ENCODE measurements at regions not wholly inside any gene's neighbourhood (a gene's known extent, or its start where the extent isn't known, plus 50 kb on each side); places are given as distances from the start of the nearest gene placed in this dataset.

DNA sequence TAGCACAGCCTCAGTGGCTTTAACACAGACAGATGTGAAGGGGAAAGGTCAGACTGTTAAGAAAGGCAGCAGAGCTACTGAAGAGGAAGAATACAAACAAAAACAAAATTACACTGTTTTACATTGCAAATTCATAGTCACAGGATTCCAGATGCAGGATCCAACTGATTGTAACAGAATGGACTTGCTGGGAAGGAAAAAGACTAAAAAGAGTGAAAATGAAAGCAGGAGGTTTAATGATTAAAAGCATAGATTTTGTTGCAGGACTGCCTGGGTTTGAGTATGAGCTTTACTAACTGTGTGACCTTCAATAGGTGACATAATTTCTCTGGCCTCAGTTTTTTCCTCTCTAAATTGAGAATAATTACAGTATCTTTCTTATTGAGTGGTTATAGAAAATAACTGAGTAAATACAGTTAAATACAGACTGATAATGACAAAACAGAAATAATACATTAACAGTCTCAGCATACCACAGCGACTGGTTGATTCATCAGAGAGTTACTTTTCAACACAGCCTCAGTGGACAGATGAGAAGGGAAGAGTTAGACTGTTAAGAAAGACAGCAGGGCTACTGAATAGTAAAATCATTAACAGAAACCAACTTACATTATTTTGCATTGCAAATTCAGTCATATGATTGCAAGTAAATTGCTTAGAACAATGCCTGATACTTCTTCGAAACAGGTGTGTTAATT, 704.2 kb upstream of the TENM4 start:
- DNase-seq (no peak), ATAC-seq (replicated peaks) (no peak)
- H3K4me1 Mint-ChIP-seq = no peaks in the 10 kb centered on the region
- no peaks in the 10 kb centered on the region for H3K36me3 Mint-ChIP-seq
- H3K9me3 Mint-ChIP-seq = no peaks in the 10 kb centered on the region
- H3K27ac Mint-ChIP-seq = no peak overlapping the region
- no peak overlapping the region for H3K4me3 Mint-ChIP-seq
- H3K27me3 Mint-ChIP-seq = no peaks in the 10 kb centered on the region

DNA sequence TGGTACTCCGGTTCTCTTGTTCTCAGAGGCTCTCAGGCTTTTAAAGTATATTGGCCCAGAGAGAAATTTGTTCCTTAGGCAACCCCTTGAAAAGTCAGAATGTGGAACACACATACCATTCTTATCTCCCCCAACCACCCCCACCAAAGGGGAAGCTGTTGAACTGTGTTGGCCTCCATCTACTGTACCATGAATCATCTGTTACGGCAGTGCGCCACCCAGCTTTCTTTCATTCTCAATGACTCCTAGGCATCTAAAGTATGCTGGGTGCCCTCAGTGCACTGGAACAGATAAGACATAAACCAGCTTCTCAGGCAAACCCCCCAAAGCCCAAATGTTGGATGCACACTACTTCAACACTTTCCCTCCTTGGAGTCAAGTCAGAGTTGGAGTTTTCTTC, 696.2 kb upstream of the TENM4 start:
- Mint-ChIP-seq H3K27ac (no peak overlapping the region), H3K27me3 (no peaks in the 10 kb centered on the region), H3K4me1 (no peaks in the 10 kb centered on the region), H3K36me3 (no peaks in the 10 kb centered on the region), H3K4me3 (no peak overlapping the region), H3K9me3 (peaks cover 3 to 8% of the 10 kb centered on the region in 2 donors)
- no peak for ATAC-seq (replicated peaks)
- no peak for DNase-seq

DNA sequence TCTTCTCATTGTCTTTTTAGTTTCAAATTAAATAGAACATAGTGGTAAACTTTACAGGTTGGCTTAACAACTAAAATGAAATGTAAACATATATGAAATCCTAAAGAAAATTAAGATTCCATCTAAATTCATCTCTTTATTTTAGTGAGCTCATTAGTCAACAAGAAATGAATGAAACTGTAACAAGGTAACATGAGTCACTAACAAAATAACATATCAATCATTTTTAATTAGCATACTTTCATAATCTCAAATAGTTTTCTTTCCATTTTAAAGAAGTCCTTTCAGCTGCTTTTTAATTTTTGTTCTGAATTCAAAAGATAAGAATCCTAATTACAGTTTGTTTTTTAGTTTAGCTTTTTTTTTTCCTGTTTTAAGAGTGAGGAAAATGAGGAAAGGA, 688.6 kb upstream of the TENM4 start:
- no peak for DNase-seq
- Mint-ChIP-seq H3K4me1 (no peaks in the 10 kb centered on the region), H3K9me3 (peaks cover 0 to 3% of the 10 kb centered on the region in 2 donors), H3K27me3 (no peaks in the 10 kb centered on the region), H3K27ac (no peak overlapping the region), H3K36me3 (no peaks in the 10 kb centered on the region), H3K4me3 (no peak overlapping the region)
- no peak for ATAC-seq (replicated peaks)

DNA sequence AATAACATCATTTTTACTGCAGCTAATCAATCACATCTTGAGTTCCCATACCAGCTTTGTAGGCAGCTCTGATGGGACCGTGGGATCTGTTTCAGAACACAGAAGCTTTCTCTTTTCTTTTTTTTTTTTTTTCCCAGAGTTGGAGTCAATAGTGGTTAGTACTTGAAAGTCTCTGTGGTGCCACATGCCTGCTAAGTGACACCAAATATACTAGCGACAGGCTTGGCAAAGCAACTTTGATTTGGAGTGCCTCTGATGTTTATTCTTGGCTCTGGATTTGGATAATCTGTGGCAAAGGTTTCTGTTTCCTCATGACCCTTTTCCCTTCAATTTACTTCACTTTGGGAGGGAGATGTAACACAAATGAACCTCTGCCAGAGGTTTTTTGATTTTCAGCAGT, 681.4 kb upstream of the TENM4 start:
- Mint-ChIP-seq H3K36me3 (no peaks in the 10 kb centered on the region), H3K27ac (no peak overlapping the region), H3K4me3 (no peak overlapping the region), H3K4me1 (no peaks in the 10 kb centered on the region), H3K9me3 (peaks cover 6 to 7% of the 10 kb centered on the region in 2 donors), H3K27me3 (no peaks in the 10 kb centered on the region)
- DNase-seq (no peak), ATAC-seq (replicated peaks) (no peak)

DNA sequence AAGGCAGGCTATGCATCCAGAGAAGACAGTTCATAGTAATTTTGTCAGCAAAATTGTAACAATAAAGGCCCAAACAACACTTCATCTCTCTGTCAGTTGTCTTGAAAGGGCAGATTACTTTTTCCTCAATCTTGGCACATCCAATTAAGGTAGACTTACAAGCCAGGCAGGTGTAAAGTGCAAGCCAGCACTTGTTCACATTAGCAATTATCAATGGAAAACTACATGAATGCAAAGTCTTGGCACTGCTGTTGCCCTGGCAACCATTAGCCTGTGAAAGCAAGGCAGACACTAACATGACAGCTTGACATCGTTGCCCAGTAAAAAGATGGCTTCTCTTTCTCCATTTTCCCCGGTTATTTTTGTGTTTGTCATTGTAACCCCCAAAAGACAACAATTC, 677.2 kb upstream of the TENM4 start:
- DNase-seq = no peak

DNA sequence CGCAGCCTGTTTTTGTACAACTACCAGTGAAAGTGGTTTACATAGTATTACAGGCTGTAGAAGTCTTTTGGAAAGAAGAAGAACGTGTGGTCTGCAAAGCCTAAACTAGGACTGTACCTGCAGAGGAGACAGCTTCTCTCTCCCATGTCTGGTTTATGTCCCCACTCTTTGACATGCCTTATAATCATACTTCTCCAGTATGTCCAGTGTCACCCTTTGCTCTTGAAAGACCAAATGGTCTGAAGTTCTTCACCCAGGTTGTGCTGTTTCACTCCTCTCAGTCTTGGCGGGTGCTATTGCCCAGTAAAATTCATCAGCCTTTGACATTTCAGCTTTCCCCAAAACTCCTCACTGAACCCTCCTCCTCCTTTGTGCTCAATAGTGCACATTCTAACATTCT, 676.0 kb upstream of the TENM4 start:
- Mint-ChIP-seq H3K4me1 (no peaks in the 10 kb centered on the region), H3K27ac (no peak overlapping the region), H3K4me3 (no peak overlapping the region), H3K36me3 (no peaks in the 10 kb centered on the region), H3K27me3 (no peaks in the 10 kb centered on the region), H3K9me3 (peaks cover 6 to 8% of the 10 kb centered on the region in 2 donors)
- no peak for ATAC-seq (replicated peaks)
- DNase-seq = no peak

More for the DNA sequence above, 677.2 kb upstream of the TENM4 start:
- no peak for ATAC-seq (replicated peaks)
- Mint-ChIP-seq H3K9me3 (peaks cover 5 to 6% of the 10 kb centered on the region in 2 donors), H3K4me3 (no peak overlapping the region), H3K36me3 (no peaks in the 10 kb centered on the region), H3K4me1 (no peaks in the 10 kb centered on the region), H3K27ac (no peak overlapping the region), H3K27me3 (no peaks in the 10 kb centered on the region)

DNA sequence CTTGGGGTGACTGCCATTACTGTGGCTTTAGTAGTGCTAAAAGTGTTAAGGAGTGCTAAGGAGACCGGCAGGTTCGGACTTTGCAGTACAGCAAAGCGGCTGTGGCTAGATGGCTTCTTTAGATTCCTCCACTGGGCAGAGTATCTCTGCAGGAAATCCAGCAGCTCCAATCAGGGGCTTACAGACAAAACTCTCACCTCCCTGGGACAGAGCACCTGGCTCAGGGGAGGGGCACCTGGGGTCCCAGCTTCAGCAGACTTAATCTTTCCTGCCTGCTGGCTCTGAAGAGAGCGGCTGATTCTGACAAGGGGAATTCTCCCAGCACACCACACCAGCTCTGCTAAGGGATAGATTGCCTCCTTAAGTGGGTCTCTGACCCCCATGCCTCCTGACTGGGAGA, 668.8 kb upstream of the TENM4 start:
- Mint-ChIP-seq H3K9me3 (peaks cover 6% of the 10 kb centered on the region in 2 donors), H3K4me1 (no peaks in the 10 kb centered on the region), H3K27ac (no peak overlapping the region), H3K4me3 (no peak overlapping the region), H3K27me3 (no peaks in the 10 kb centered on the region), H3K36me3 (no peaks in the 10 kb centered on the region)
- DNase-seq = no peak
- ATAC-seq (replicated peaks) = no peak

DNA sequence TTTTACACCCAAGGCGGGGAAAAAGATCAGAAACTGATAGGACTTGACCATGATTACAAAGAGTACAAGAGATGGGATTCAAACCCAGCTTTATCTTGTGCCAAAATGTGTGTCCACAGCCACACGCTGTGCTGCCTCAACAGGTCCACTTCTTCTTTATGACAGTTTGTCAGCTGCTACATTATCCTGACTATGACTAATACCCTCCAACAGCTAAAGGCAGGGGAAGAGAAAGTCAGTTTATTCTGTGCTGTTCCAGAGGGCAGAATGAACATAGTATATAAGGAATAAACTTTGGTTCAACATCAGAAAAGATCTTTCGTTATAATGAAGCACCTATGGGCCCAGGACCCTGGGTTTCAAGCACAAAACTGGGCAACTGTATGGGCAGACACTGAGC, 668.2 kb upstream of the TENM4 start:
- peaks cover 3 to 6% of the 10 kb centered on the region in 2 donors for H3K9me3 Mint-ChIP-seq
- no peak overlapping the region for H3K27ac Mint-ChIP-seq
- DNase-seq (no peak), ATAC-seq (replicated peaks) (no peak)
- no peaks in the 10 kb centered on the region for H3K36me3 Mint-ChIP-seq
- no peaks in the 10 kb centered on the region for H3K27me3 Mint-ChIP-seq
- no peaks in the 10 kb centered on the region for H3K4me1 Mint-ChIP-seq
- no peak overlapping the region for H3K4me3 Mint-ChIP-seq

DNA sequence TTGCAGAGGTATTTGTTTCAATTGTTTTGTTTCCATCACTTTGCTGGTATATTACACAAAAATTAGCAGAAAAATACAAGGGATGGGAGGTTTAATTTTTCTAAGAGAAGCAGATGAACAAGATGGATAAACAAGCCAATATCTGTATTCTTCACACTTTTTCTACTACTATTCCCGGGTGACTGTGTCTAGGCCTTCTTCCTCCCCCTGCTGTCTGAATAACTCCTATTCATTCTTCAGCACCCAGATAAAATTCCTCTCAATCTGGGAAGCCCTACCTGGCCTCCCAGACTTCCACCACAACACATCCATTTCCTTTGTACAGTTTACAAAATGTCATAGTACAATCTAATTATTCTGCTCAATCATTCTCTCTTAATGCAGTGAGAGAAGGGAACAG, 666.6 kb upstream of the TENM4 start:
- H3K36me3 Mint-ChIP-seq = no peaks in the 10 kb centered on the region
- DNase-seq (no peak), ATAC-seq (replicated peaks) (no peak)
- H3K27me3 Mint-ChIP-seq = no peaks in the 10 kb centered on the region
- H3K4me1 Mint-ChIP-seq = no peaks in the 10 kb centered on the region
- no peak overlapping the region for H3K4me3 Mint-ChIP-seq
- no peak overlapping the region for H3K27ac Mint-ChIP-seq
- peaks cover 0 to 2% of the 10 kb centered on the region in 2 donors for H3K9me3 Mint-ChIP-seq

DNA sequence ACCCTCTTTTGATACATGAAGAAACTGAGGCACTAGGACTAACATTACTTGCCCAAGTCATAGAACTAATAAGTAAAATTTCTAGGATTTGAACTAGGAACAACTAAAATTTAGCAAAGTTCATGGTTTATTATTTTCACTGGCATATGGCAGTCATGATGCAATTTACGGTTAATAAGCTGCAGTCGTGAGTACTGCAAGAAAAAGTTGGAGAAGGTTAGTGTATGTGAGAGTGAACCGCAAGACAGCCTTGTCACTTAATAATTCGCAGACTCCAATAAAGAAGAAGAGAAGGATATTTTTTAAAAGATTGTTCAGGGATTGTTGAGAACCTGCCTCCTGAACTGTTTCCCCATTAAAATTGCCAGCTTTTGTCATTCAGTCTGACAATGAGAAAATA, 663.4 kb upstream of the TENM4 start:
- Mint-ChIP-seq H3K27ac (no peak overlapping the region), H3K36me3 (no peaks in the 10 kb centered on the region), H3K9me3 (no peaks in the 10 kb centered on the region), H3K4me3 (no peak overlapping the region), H3K27me3 (no peaks in the 10 kb centered on the region), H3K4me1 (no peaks in the 10 kb centered on the region)
- ATAC-seq (replicated peaks) (no peak), DNase-seq (no peak)

DNA sequence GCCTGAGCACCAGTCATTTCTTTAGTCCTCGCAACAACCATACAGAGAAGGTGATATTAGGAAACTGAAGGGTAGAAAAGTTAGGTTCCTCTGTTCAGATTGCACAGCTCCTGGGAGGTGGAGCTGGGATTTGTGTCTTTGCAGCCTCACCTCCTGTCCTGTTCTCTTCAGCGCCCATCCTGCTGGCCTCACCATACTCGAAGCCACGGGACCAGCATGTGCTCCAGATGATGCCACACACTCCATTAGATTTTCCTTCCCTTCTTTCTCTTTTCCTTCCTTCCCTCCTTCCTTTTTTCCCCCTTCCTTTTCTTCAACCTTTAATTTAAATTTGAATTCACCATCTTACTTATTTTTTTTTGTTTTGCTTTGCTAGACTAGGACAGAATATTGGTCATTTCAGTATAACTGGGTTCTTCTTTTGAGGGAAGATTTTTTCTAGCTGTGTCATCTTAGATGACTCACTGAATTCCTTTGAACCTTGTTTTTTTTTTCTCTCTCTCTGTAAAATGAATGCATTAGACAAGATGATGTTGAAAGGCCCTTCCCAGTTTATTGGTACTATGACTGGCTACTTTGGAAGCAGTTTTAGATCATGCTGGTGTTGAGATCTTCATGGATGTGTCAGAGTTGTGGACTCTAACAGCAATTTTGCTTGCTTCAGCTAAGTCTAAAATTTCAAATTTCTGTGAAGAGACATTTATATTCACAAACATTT, 662.5 kb upstream of the TENM4 start:
- Mint-ChIP-seq H3K36me3 (no peaks in the 10 kb centered on the region), H3K9me3 (peaks cover 0 to 3% of the 10 kb centered on the region in 2 donors), H3K27me3 (no peaks in the 10 kb centered on the region), H3K4me1 (no peaks in the 10 kb centered on the region), H3K27ac (no peak overlapping the region), H3K4me3 (no peak overlapping the region)
- ATAC-seq (replicated peaks) (no peak), DNase-seq (no peak)

DNA sequence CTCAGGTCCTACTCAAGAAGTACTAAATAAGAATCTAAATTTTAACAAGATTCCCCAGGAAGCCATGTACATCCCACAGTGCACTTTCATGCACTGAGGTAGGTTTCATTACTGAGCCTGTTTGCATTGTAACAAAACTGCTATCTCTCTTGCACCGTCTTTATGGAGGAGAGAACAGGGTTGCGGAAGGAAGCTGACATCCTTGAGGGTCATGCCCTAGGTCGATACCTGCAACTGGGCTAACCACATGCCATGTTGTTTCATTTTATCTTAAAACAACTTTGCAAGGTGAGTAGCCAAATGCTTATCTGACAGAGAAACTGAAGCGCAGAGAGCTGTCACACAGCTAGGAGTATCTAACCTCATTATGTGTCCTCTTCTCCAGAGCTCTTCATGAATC, 656.3 kb upstream of the TENM4 start:
- no peak for DNase-seq
- Mint-ChIP-seq H3K4me3 (no peak overlapping the region), H3K27me3 (no peaks in the 10 kb centered on the region), H3K36me3 (no peaks in the 10 kb centered on the region), H3K4me1 (no peaks in the 10 kb centered on the region), H3K9me3 (peaks cover 0 to 4% of the 10 kb centered on the region in 2 donors), H3K27ac (no peak overlapping the region)
- ATAC-seq (replicated peaks) = no peak

DNA sequence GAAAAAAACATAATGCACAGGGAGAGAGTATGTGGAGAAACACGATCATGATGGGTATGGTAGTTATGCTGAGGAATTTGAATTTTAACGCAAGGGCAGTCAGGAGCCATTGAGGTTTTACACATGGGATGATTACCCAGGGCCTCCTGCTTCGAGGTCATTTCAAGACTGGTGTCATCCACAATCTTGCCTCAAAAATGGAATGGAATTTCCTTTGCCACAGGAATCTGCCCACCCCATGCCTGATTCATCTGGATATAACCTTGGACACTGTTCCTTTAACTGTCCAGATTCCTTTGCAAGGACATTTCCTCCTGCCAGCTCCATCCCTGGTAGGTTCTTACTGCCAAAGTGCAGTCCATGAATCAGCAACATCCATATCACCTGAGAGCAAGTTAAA, 655.9 kb upstream of the TENM4 start:
- H3K4me1 Mint-ChIP-seq = no peaks in the 10 kb centered on the region
- H3K27ac Mint-ChIP-seq = no peak overlapping the region
- H3K36me3 Mint-ChIP-seq = no peaks in the 10 kb centered on the region
- ATAC-seq (replicated peaks) = no peak
- peaks cover 0 to 4% of the 10 kb centered on the region in 2 donors for H3K9me3 Mint-ChIP-seq
- no peak for DNase-seq
- no peaks in the 10 kb centered on the region for H3K27me3 Mint-ChIP-seq
- H3K4me3 Mint-ChIP-seq = no peak overlapping the region

DNA sequence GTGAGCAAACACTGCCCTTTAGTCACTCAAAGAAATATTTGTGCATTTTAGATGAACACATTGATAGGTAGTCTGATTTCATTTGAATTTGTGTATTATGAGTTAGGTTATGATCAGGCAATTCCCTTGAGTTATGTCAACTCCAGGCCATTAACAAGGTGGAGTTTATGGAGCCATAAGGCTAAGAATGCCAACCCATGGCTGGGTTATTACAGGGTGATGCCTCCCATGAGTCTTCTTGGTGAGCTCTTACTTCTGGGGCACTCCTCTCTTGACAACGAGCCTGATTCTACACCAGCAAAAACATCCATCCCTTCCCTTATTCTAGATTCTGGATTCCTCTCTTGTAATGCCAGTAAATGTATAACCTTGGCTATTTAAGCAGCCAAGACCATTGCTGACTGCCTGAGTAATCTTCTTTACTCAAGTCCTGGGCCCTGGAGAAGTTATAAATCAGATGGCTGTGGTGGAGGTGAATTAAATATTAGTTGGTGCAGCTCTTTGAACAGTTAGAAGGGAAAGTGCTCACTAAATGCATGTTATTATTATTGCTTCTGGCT, 645.7 kb upstream of the TENM4 start:
- ATAC-seq (replicated peaks) = no peak
- DNase-seq = no peak
- no peaks in the 10 kb centered on the region for H3K27me3 Mint-ChIP-seq
- peaks cover 0 to 9% of the 10 kb centered on the region in 2 donors for H3K9me3 Mint-ChIP-seq
- H3K4me1 Mint-ChIP-seq = peaks cover 4 to 11% of the 10 kb centered on the region in 2 donors
- H3K27ac Mint-ChIP-seq = no peak overlapping the region
- no peaks in the 10 kb centered on the region for H3K36me3 Mint-ChIP-seq
- no peak overlapping the region for H3K4me3 Mint-ChIP-seq

DNA sequence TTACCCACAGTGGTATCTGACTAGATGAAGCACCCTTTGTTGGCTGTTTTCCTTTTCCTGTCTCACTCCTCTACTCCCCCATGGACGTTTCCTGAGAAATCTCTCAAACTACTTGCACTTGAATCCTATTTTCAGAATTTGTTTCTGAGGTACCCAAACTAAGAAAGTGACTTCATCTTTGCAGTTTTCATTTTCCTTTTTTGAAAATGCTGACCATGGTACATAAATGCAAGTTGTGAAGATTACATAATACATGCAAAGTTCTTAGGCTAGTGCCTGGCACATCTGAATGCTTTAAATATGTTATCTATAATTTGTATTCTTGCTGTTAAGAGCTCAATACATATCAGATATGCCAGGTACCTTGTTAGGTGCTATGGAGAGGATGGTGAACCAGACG, 644.7 kb upstream of the TENM4 start:
- H3K9me3 Mint-ChIP-seq = peaks cover 0 to 9% of the 10 kb centered on the region in 2 donors
- peaks cover 4 to 11% of the 10 kb centered on the region in 2 donors for H3K4me1 Mint-ChIP-seq
- no peak overlapping the region for H3K4me3 Mint-ChIP-seq
- no peak overlapping the region for H3K27ac Mint-ChIP-seq
- no peaks in the 10 kb centered on the region for H3K36me3 Mint-ChIP-seq
- H3K27me3 Mint-ChIP-seq = no peaks in the 10 kb centered on the region
- ATAC-seq (replicated peaks) (no peak), DNase-seq (no peak)

Data from stimulated activated naive B cell treated with anti-CD40 and anti-IgM and Interleukin-4, amounts not matched to agents 10 μg/mL and 1 μg/mL and 100 μg/mL, for 72 hours (primary cell).